HT1080 (cell line): ENCODE measurements at regions not wholly inside any gene's neighbourhood (a gene's known extent, or its start where the extent isn't known, plus 50 kb on each side); places are given as distances from the start of the nearest gene placed in this dataset.
"Not testable (repeated sequence)": the region's sequence is repeated elsewhere in the genome, so short reads cannot be mapped to it uniquely, and the experiment has no call there.

Experiments used
- DNase-seq: peaks from one replicate; pipeline ENCODE4 v3.0.0-alpha.2; 2015; ENCODE audit warnings: low read depth

- DNase-seq = no peak
Observed at GRCh38 chr5:167290478-167290877, 1001.0 kb upstream of the WWC1 start.

GRCh38 chr5:167294882-167295680, 996.4 kb upstream of the WWC1 start:
- peak; percentile 95 for DNase-seq

- peak; percentile 65 for DNase-seq
Observed at GRCh38 chr5:167295681-167296005, 995.8 kb upstream of the WWC1 start.

- DNase-seq = no peak
Observed at GRCh38 chr5:167296066-167296465, 995.4 kb upstream of the WWC1 start.

GRCh38 chr5:167296661-167297060, 994.8 kb upstream of the WWC1 start:
- peak; percentile 49 for DNase-seq

- not testable (repeated sequence) for DNase-seq
Observed at GRCh38 chr5:167299861-167300260, 991.6 kb upstream of the WWC1 start.

- DNase-seq = no peak
Observed at GRCh38 chr5:167303582-167303981, 987.9 kb upstream of the WWC1 start.

- no peak for DNase-seq
Observed at GRCh38 chr5:167304834-167305469, 986.5 kb upstream of the WWC1 start.

- no peak for DNase-seq
Observed at GRCh38 chr5:167305591-167306213, 985.7 kb upstream of the WWC1 start.

GRCh38 chr5:167307042-167307441, 984.4 kb upstream of the WWC1 start:
- no peak for DNase-seq

- DNase-seq = no peak
Observed at GRCh38 chr5:167308466-167308865, 983.0 kb upstream of the WWC1 start.

- no peak for DNase-seq
Observed at GRCh38 chr5:167309941-167310517, 981.4 kb upstream of the WWC1 start.

GRCh38 chr5:167311340-167311739, 980.1 kb upstream of the WWC1 start:
- DNase-seq = no peak

- DNase-seq = no peak
Observed at GRCh38 chr5:167312225-167312624, 979.2 kb upstream of the WWC1 start.

- DNase-seq = no peak
Observed at GRCh38 chr5:167315762-167316161, 975.7 kb upstream of the WWC1 start.

GRCh38 chr5:167317884-167318283, 973.6 kb upstream of the WWC1 start:
- peak; percentile 2 for DNase-seq

GRCh38 chr5:167319243-167319642, 972.2 kb upstream of the WWC1 start:
- DNase-seq = no peak

GRCh38 chr5:167320019-167320418, 971.4 kb upstream of the WWC1 start:
- no peak for DNase-seq

GRCh38 chr5:167332309-167332708, 959.1 kb upstream of the WWC1 start:
- DNase-seq = no peak

GRCh38 chr5:167336161-167336560, 955.3 kb upstream of the WWC1 start:
- DNase-seq = no peak

GRCh38 chr5:167339205-167339604, 952.2 kb upstream of the WWC1 start:
- DNase-seq = peak; percentile 36

GRCh38 chr5:167346461-167346860, 945.0 kb upstream of the WWC1 start:
- DNase-seq = no peak
